Kidney capillary endothelial cell (primary cell): ENCODE measurements at regions not wholly inside any gene's neighbourhood (a gene's known extent, or its start where the extent isn't known, plus 50 kb on each side); places are given as distances from the start of the nearest gene placed in this dataset.
A peak's percentile ranks its signal among the peaks of the same experiment; 100 is the strongest.
"Not testable (repeated sequence)": the region's sequence is repeated elsewhere in the genome, so short reads cannot be mapped to it uniquely, and the experiment has no call there.

ENCODE experiments used
- DNase-seq: peaks from one replicate; pipeline ENCODE4 v3.0.0-alpha.2; 2018; ENCODE audit warnings: low spot score

- DNase-seq = no peak
These were observed 448.0 kb downstream of the KCNT2 start for GRCh38 chr1:196160066-196160795.

DNA sequence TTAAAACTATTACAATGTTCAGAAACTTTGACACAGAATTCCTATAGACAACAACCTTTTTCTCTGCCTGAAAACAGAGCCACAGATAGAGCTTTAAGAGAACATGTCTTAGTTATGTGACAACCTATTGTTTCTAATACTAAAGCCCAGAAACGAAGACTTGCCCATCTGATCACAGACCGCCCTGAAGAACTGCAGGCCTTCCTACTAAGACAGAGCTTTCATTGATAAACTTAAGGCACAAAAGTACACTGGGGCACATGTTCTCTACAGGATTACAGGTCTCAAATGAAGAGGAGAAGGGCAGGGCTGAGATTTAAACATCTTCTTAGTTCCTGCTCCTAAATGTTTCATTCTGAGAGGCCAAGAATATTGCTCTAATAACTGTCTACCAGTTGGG, 452.7 kb downstream of the KCNT2 start:
- DNase-seq = no peak

DNA sequence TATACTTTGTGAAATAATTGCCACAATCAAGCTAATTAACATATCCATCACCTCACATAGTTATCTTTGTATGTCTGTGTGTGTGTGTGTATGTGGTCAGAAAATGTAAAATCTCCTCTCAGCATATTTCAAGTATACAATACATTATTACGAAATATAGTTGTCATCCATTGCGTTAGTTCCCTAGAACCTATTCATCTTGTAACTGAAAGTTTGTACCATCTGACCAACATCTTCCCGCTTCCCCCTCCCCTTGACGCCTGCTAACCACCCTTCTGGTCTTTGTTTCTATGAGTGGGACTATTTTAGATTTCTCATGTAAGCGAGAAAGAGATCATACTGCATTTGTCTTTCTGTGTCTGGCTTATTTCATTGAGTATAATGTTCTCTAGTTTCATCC, 455.3 kb downstream of the KCNT2 start:
- no peak for DNase-seq

GRCh38 chr1:196152086-196152485, 456.2 kb downstream of the KCNT2 start:
- no peak for DNase-seq

- peak; percentile 47 for DNase-seq
These were observed 459.8 kb downstream of the KCNT2 start for GRCh38 chr1:196148367-196148970.

DNA sequence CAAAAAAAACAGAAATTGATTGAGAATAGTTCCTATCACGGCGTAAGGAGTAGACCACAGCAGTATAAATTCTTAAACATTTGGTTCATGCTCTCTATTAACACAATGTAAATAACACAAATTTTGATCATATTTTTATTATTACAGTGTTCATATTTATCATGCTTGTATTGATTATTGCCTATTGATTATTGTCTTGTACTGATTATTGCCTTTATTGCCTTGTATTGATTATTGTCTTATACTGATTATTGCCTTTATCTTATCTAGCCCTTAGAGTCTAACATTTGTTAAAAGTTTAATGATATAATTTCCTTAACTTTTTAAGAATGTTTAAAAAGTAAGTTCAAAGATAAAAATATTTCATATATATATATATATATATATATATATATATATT, 460.7 kb downstream of the KCNT2 start:
- no peak for DNase-seq

- not testable (repeated sequence) for DNase-seq
These were observed 463.1 kb downstream of the KCNT2 start for GRCh38 chr1:196145151-196145550.

GRCh38 chr1:196144588-196144987, 463.7 kb downstream of the KCNT2 start:
- DNase-seq = no peak

GRCh38 chr1:196143602-196144342, 464.5 kb downstream of the KCNT2 start:
- DNase-seq = no peak

DNA sequence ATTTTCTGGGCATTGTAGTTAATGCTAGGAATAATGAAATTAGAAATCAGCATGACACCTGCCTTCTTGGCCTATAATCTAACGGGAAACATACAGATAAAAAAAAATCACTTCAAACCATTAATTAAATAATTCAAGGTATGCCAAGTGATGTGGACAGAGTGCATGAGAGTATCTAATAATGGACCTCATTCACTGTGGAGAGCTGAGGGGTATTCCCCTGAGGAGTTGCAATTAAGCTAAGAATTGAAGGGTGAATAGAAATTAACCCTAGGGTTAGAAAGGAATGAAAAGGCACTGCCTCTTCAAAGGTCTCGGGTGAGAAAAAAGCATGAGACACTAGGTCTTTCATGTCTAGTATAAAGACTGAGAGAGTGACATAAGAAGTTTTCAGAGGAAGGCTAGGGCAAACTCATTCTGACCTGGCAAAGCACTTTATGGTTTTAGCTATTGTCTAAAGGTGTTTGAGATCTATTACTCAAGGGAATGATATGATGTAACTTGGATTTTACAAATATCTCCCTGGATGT, 466.1 kb downstream of the KCNT2 start:
- no peak for DNase-seq

- no peak for DNase-seq
These were observed 471.8 kb downstream of the KCNT2 start for GRCh38 chr1:196136396-196136795.

DNA sequence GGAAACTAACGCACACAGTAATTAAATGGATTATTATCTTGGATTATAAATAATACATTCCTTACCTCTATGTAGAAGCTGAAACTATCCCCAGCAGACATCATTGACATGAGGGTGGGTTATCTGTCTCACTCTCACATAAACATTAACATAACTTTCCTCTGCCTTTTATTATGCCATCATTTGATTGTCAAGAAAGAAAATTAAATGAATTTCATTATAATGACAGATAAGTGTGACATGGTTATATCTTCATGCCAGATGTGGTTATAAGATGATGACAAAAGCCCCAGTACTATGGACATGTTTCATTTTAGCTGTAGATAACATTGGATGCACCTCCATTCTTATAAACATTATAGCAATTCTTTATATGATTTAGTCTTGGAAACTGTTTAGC, 476.5 kb downstream of the KCNT2 start:
- no peak for DNase-seq

DNA sequence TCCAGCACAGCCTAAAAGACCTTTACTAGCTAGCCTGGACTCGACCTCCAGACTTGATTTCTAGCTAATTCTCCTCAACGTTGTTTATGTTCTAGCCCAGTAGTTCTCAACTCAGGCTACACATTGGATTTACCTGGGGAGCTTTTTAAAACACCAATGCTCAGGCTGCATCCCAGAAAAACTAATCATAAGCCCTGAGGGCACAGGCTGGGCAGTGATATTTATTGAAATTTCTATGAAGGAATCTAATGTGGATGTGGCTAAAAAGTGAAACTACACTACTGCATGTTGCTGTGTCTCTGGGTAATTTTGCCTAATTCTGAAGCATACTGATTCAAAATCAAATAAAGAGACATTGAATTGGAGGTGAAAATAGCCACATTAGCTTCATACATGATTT, 479.4 kb downstream of the KCNT2 start:
- DNase-seq = no peak

DNA sequence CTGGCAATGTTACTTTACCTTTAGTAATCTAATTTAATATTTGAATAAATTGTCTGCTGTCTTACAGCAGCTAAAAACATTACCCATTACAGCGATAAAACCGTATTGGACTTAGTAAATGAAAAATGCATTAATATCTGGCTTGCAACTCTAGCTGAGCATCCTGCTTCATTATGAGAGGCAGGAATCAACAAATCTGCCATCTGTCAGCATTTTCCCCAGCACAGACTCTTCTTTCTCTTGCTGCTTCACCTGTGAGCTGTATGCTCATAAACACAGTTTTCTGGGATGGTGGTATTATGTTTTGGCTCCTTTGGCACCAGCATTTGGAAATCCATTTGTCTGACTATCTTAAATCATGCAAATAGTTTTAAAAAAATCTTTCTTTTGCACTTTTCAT, 487.1 kb downstream of the KCNT2 start:
- DNase-seq = no peak

DNA sequence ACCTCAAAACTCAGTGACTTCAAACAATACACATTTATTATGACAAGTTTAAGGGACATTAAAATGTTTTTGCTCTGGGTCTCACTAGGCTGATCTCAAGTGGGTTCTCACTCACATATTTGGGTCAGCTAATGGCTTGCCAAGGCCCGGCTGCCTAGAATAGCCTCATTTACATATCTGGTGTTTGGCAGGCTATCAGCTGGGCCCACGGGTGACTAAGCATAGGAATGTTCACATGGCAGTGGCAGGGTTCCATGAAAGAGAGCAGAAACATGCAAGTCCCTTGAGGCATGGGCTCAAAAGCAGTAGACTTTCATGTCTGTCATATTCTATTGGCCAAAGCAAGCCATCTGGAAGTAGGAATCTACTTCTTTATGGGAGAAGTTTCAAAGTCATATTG, 492.6 kb downstream of the KCNT2 start:
- DNase-seq = no peak

- DNase-seq = no peak
These were observed 494.0 kb downstream of the KCNT2 start for GRCh38 chr1:196114193-196114592.

- not testable (repeated sequence) for DNase-seq
These were observed 499.2 kb downstream of the KCNT2 start for GRCh38 chr1:196108990-196109389.

DNA sequence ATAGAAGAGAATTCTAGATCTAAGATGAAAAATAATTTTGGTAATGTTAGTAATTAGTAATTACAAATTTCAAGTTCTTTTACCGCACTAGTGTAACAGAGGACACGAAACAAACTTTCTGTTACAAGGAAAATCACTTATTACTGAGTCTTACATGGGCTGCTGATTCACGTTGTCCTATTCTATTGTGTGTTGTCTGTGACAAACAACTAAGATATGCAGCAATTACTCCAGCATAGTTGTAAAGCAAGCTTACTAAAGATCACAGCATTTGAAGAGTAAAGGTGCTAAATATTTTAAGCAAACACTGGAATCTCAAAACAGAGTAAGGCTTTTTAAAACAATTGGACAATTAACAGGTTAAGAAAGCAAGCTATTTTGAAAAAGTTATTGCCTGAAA, 502.3 kb downstream of the KCNT2 start:
- no peak for DNase-seq

GRCh38 chr1:196102826-196103225, 505.4 kb downstream of the KCNT2 start:
- no peak for DNase-seq

- DNase-seq = no peak
These were observed 510.2 kb downstream of the KCNT2 start for GRCh38 chr1:196098000-196098399.

- DNase-seq = no peak
These were observed 513.4 kb downstream of the KCNT2 start for GRCh38 chr1:196094821-196095220.

DNA sequence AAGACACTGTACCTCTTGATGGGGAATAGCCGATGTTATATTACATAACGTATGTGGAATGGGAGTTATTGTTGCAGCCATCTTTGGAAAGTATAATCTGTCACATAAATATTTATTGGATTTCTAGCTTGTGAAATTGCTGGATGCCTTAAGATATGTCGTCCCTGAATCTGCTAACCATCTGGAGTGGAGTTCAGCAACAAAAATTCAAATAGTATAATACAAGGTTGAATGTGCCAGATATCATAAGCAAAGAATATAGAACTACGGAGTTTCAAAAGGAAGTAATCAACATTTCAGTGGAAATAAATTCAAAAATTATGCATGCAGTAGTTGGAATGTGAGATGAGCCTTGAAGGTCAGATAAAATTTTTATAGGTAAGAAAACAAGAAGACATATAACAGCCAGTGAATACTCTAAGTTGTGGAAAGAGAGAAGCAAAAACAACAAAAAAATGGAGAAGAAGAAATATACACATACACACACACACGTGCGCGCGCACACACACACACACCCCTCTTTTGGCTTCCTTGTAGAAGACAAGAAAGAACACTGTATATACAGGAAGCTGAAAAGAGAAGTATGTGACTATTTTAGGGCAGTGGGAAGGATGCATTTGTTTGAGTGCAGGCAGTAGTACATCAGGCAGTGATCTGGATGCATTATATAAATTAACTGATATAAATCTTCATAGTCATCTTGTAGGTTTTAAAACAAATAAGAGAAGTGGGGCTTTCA, 516.7 kb downstream of the KCNT2 start:
- DNase-seq = no peak
